ENCODE measurements at regions not wholly inside any gene's neighbourhood (a gene's known extent, or its start where the extent isn't known, plus 50 kb on each side); places are given as distances from the start of the nearest gene placed in this dataset.

GRCh38 chr10:2020836-2021235 is 283.5 kb upstream of the ADARB2 start:
- no peak for TF ChIP-seq CTCF (IDR thresholded peaks at IDR 0.05)
- no peak for TF ChIP-seq POLR2A (IDR thresholded peaks at IDR 0.05)
- TF ChIP-seq EP300 (IDR thresholded peaks at IDR 0.05; ENCODE audit: low read depth): no peak
